Suprapubic skin (tissue), 4 donors: ENCODE measurements at regions not wholly inside any gene's neighbourhood (a gene's known extent, or its start where the extent isn't known, plus 50 kb on each side); places are given as distances from the start of the nearest gene placed in this dataset.

Source experiments
- DNase-seq, 2 donors: peaks; one replicate each; pipeline ENCODE4 v3.0.0-alpha.2; 2019; ENCODE audit warnings: low spot score in 2 of 2
- H3K27ac ChIP-seq: fragments of 200-600 bp; sonication (generic); one replicate; pipeline ENCODE4 v1.5.1; 2019
- H3K27me3 ChIP-seq: fragments of 200-600 bp; sonication (generic); one replicate; pipeline ENCODE4 v1.5.1; 2019
- H3K36me3 ChIP-seq: fragments of 200-600 bp; sonication (generic); one replicate; pipeline ENCODE4 v1.5.1; 2019
- H3K4me1 ChIP-seq: fragments of 200-600 bp; sonication (generic); one replicate; pipeline ENCODE4 v1.5.1; 2019
- H3K4me3 ChIP-seq: fragments of 200-600 bp; sonication (generic); one replicate; pipeline ENCODE4 v1.5.1; 2019; ENCODE audit warnings: mild to moderate bottlenecking
- H3K9me3 ChIP-seq: fragments of 200-600 bp; sonication (generic); one replicate; pipeline ENCODE4 v1.5.1; 2019
- CTCF ChIP-seq, 2 donors: fragments of 200-600 bp in 1 of 2; fragments of 450-650 bp in 1 of 2; sonication (generic) in 1 of 2; IDR thresholded peaks; one replicate each; pipeline ENCODE4 v1.5.1; 2016 to 2019; ENCODE audit warnings: antibody characterized with exemption in 2 of 2, mild to moderate bottlenecking in 1 of 2, moderate library complexity in 1 of 2
- EP300 ChIP-seq: sonication (generic); formaldehyde crosslinking; IDR thresholded peaks from one replicate; pipeline ENCODE4 v1.6.1; 2017; ENCODE audit warnings: antibody characterized with exemption
- POLR2A ChIP-seq, 2 donors: fragments of 450-650 bp; IDR thresholded peaks; one replicate each; pipeline ENCODE4 v1.6.1; 2017; ENCODE audit warnings: antibody characterized with exemption in 2 of 2, mild to moderate bottlenecking in 2 of 2, moderate library complexity in 2 of 2
- POLR2AphosphoS5 ChIP-seq, 3 donors: sonication (generic); formaldehyde crosslinking; IDR thresholded peaks; one replicate each; pipeline ENCODE4 v1.6.1; 2017; ENCODE audit warnings: antibody characterized with exemption in 3 of 3
- WGBS: methylation state at CpG from one replicate; pipeline ENCODE4 v1.1.5; 2018; 5-methylcytosine and 5-hydroxymethylcytosine counted together

- TF ChIP-seq POLR2AphosphoS5 (IDR thresholded peaks at IDR 0.05) (no peak), EP300 (no peak), CTCF (IDR thresholded peaks at IDR 0.05) (no peak), POLR2A (IDR thresholded peaks at IDR 0.05) (no peak)
- no peak overlapping the region for H3K27ac ChIP-seq
- H3K27me3 ChIP-seq, result no peaks in the 10 kb centered on the region
- no peaks in the 10 kb centered on the region for H3K9me3 ChIP-seq
- H3K36me3 ChIP-seq, result no peaks in the 10 kb centered on the region
- no peak for DNase-seq
- H3K4me1 ChIP-seq, result no peaks in the 10 kb centered on the region
- H3K4me3 ChIP-seq, result no peak overlapping the region
Measured at GRCh38 chrX:109266034-109266433, 215.9 kb downstream of the GUCY2F start.

DNA sequence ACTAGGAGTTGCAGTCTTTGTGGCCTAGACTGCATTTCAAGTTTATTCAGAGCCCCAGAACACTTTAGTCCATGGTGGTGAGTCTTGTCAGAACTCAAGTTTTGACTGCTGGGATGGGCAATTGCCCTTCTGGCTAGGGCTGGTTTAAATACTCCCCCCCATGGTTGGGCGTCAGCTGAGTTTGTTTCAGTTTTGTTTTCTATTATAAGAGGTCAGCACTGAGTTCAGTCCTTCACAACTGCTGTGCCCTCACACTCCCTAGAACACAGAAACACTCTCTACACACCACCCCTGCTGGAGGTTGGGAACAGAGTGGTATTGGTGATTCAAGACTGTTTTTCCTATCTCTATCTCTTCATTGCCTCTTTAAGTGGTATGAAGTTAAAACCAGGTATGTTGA lies 217.0 kb downstream of the GUCY2F start:
- DNase-seq, result no peak
- Histone ChIP-seq H3K4me1 (no peaks in the 10 kb centered on the region), H3K27me3 (no peaks in the 10 kb centered on the region), H3K4me3 (no peak overlapping the region), H3K36me3 (no peaks in the 10 kb centered on the region), H3K9me3 (no peaks in the 10 kb centered on the region), H3K27ac (no peak overlapping the region)
- 93% methylated on average over 1 of the region's 1 CpG for WGBS
- TF ChIP-seq EP300, result no peak
- no peak for TF ChIP-seq POLR2A (IDR thresholded peaks at IDR 0.05)
- TF ChIP-seq CTCF (IDR thresholded peaks at IDR 0.05), result no peak
- no peak for TF ChIP-seq POLR2AphosphoS5 (IDR thresholded peaks at IDR 0.05)

GRCh38 chrX:109261279-109261678 lies 220.6 kb downstream of the GUCY2F start:
- TF ChIP-seq EP300, result no peak
- TF ChIP-seq CTCF (IDR thresholded peaks at IDR 0.05), result no peak
- no peak for TF ChIP-seq POLR2AphosphoS5 (IDR thresholded peaks at IDR 0.05)
- TF ChIP-seq POLR2A (IDR thresholded peaks at IDR 0.05), result no peak
- Histone ChIP-seq H3K9me3 (no peaks in the 10 kb centered on the region), H3K36me3 (no peaks in the 10 kb centered on the region), H3K27ac (no peak overlapping the region), H3K27me3 (no peaks in the 10 kb centered on the region), H3K4me3 (no peak overlapping the region), H3K4me1 (no peaks in the 10 kb centered on the region)
- DNase-seq, result no peak
- 56% methylated on average over 2 of the region's 2 CpGs for WGBS

DNA sequence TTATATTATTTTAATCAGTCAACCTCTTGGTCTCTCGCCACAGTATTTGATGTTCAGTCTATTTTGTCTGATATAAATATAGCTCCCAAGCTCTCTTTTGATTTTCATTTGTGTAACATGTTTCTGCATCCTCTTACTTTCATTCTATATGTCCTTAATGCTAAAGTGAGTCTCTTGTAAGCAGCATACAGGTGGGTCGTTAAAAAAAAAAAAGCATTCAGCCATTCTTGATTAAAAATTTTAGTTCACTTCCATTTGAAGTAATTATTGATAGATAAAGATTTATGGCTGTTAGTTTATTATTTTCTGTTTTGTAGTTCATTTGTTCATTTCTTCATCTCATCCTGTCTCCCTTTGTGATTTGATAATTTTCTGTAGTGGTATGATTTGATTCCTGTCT lies 229.1 kb downstream of the GUCY2F start:
- TF ChIP-seq POLR2AphosphoS5 (IDR thresholded peaks at IDR 0.05) (no peak), EP300 (no peak), CTCF (IDR thresholded peaks at IDR 0.05) (no peak), POLR2A (IDR thresholded peaks at IDR 0.05) (no peak)
- Histone ChIP-seq H3K27me3 (no peaks in the 10 kb centered on the region), H3K4me3 (no peak overlapping the region), H3K4me1 (no peaks in the 10 kb centered on the region), H3K36me3 (no peaks in the 10 kb centered on the region), H3K27ac (no peak overlapping the region), H3K9me3 (no peaks in the 10 kb centered on the region)
- WGBS, result 80% methylated on average over 2 of the region's 2 CpGs
- no peak for DNase-seq

DNA sequence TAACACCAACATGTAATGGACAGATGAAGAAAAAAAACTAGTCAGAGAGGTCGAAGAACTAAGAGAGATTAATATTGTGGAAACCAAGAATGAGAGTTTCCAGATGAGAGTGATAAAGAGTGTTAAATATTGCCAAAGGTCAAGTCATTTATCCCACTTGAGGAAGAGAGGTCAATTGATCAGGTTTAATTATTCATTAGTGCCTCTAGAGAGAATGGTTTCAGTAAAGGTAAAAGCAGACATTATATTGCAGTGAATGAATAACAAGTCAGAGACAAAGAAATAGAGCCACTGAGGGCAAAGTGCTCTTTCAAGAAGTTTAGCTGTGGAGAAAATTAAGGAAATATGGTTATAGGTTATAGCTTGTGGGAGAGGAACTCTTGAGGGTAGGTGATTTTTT lies 263.1 kb downstream of the GUCY2F start:
- Histone ChIP-seq H3K9me3 (no peaks in the 10 kb centered on the region), H3K27me3 (no peaks in the 10 kb centered on the region), H3K27ac (no peak overlapping the region), H3K36me3 (no peaks in the 10 kb centered on the region), H3K4me3 (no peak overlapping the region), H3K4me1 (no peaks in the 10 kb centered on the region)
- no peak for DNase-seq
- no peak for TF ChIP-seq POLR2A (IDR thresholded peaks at IDR 0.05)
- no peak for TF ChIP-seq POLR2AphosphoS5 (IDR thresholded peaks at IDR 0.05)
- TF ChIP-seq EP300, result no peak
- no peak for TF ChIP-seq CTCF (IDR thresholded peaks at IDR 0.05)
- WGBS, result 0% methylated on average over 1 of the region's 1 CpG
